ENCODE measurements at regions not wholly inside any gene's neighbourhood (a gene's known extent, or its start where the extent isn't known, plus 50 kb on each side); places are given as distances from the start of the nearest gene placed in this dataset.

GRCh38 chr2:38154395-38154794 is 78.4 kb upstream of the CYP1B1 start:
- Histone ChIP-seq H4K20me1 (ENCODE audit: insufficient read depth) (no peaks in the 10 kb centered on the region), H3K9me2 (ENCODE audit: insufficient read depth, low read length) (no peaks in the 10 kb centered on the region), H2AFZ (ENCODE audit: low read depth, low read length) (no peak overlapping the region), H3F3A (ENCODE audit: insufficient read depth, low read length, poor library complexity, severe bottlenecking) (no peaks in the 10 kb centered on the region), H3K9me3 (ENCODE audit: low read length) (no peaks in the 10 kb centered on the region), H3K9ac (ENCODE audit: low read length) (no peak overlapping the region), H3K27me3 (ENCODE audit: insufficient read depth, low read depth, low read length) (no peaks in the 10 kb centered on the region), H3K4me2 (ENCODE audit: low read length) (no peak overlapping the region), H3K27ac (ENCODE audit: low read length) (no peak overlapping the region), H3K36me3 (ENCODE audit: insufficient read depth, low read length) (no peaks in the 10 kb centered on the region), H3K4me3 (ENCODE audit: low read length) (no peak overlapping the region), H3K79me2 (replicated peaks; ENCODE audit: insufficient read depth, low read length) (no peaks in the 10 kb centered on the region)
- TF ChIP-seq TAF1 (IDR thresholded peaks at IDR 0.05; ENCODE audit: low read depth) (no peak), REST (IDR thresholded peaks at IDR 0.05; ENCODE audit: borderline replicate concordance) (no peak), CTCF (IDR thresholded peaks at IDR 0.05; ENCODE audit: poor library complexity, severe bottlenecking) (no peak), EZH2 (IDR thresholded peaks at IDR 0.05; ENCODE audit: borderline replicate concordance, insufficient read depth, low read length, poor library complexity, severe bottlenecking) (no peak), MXI1 (conservative IDR thresholded peaks at IDR 0.05; ENCODE audit: poor library complexity, severe bottlenecking) (no peak), SMC3 (conservative IDR thresholded peaks at IDR 0.05; ENCODE audit: poor library complexity) (no peak), EP300 (conservative IDR thresholded peaks at IDR 0.05; ENCODE audit: poor library complexity, severe bottlenecking) (no peak), RAD21 (conservative IDR thresholded peaks at IDR 0.05) (no peak), POLR2AphosphoS5 (IDR thresholded peaks at IDR 0.05) (no peak)

GRCh38 chr2:38153476-38154135 is 77.7 kb upstream of the CYP1B1 start:
- H3K36me3 ChIP-seq (ENCODE audit: insufficient read depth, low read length) = no peaks in the 10 kb centered on the region
- no peaks in the 10 kb centered on the region for H4K20me1 ChIP-seq (ENCODE audit: insufficient read depth)
- no peaks in the 10 kb centered on the region for H3K27me3 ChIP-seq (ENCODE audit: insufficient read depth, low read depth, low read length)
- H3K9me2 ChIP-seq (ENCODE audit: insufficient read depth, low read length) = no peaks in the 10 kb centered on the region
- H2AFZ ChIP-seq (ENCODE audit: low read depth, low read length) = no peak overlapping the region
- no peak overlapping the region for H3K4me2 ChIP-seq (ENCODE audit: low read length)
- H3K9ac ChIP-seq (ENCODE audit: low read length) = no peak overlapping the region
- no peaks in the 10 kb centered on the region for H3F3A ChIP-seq (ENCODE audit: insufficient read depth, low read length, poor library complexity, severe bottlenecking)
- no peaks in the 10 kb centered on the region for H3K79me2 ChIP-seq (replicated peaks; ENCODE audit: insufficient read depth, low read length)
- no peaks in the 10 kb centered on the region for H3K9me3 ChIP-seq (ENCODE audit: low read length)
- TF ChIP-seq MXI1 (conservative IDR thresholded peaks at IDR 0.05; ENCODE audit: poor library complexity, severe bottlenecking) = no peak
- TF ChIP-seq TAF1 (IDR thresholded peaks at IDR 0.05; ENCODE audit: low read depth) = no peak
- TF ChIP-seq REST (IDR thresholded peaks at IDR 0.05; ENCODE audit: borderline replicate concordance) = no peak
- TF ChIP-seq SMC3 (conservative IDR thresholded peaks at IDR 0.05; ENCODE audit: poor library complexity) = no peak
- TF ChIP-seq EP300 (conservative IDR thresholded peaks at IDR 0.05; ENCODE audit: poor library complexity, severe bottlenecking) = no peak
- TF ChIP-seq POLR2AphosphoS5 (IDR thresholded peaks at IDR 0.05) = no peak
- TF ChIP-seq EZH2 (IDR thresholded peaks at IDR 0.05; ENCODE audit: borderline replicate concordance, insufficient read depth, low read length, poor library complexity, severe bottlenecking) = no peak
- no peak for TF ChIP-seq RAD21 (conservative IDR thresholded peaks at IDR 0.05)
- TF ChIP-seq CTCF (IDR thresholded peaks at IDR 0.05; ENCODE audit: poor library complexity, severe bottlenecking) = no peak
- H3K4me3 ChIP-seq (ENCODE audit: low read length) = no peak overlapping the region
- H3K27ac ChIP-seq (ENCODE audit: low read length) = no peak overlapping the region
